GM19099 (cell line): ENCODE measurements at regions not wholly inside any gene's neighbourhood (a gene's known extent, or its start where the extent isn't known, plus 50 kb on each side); places are given as distances from the start of the nearest gene placed in this dataset.

Experiments
- POLR2A ChIP-seq: IDR thresholded peaks from 3 replicates; pipeline ENCODE4 v1.6.1; 2011; ENCODE audit warnings: low read depth; ENCODE audit not compliant: insufficient read length; ENCODE audit errors: extremely low read depth

DNA sequence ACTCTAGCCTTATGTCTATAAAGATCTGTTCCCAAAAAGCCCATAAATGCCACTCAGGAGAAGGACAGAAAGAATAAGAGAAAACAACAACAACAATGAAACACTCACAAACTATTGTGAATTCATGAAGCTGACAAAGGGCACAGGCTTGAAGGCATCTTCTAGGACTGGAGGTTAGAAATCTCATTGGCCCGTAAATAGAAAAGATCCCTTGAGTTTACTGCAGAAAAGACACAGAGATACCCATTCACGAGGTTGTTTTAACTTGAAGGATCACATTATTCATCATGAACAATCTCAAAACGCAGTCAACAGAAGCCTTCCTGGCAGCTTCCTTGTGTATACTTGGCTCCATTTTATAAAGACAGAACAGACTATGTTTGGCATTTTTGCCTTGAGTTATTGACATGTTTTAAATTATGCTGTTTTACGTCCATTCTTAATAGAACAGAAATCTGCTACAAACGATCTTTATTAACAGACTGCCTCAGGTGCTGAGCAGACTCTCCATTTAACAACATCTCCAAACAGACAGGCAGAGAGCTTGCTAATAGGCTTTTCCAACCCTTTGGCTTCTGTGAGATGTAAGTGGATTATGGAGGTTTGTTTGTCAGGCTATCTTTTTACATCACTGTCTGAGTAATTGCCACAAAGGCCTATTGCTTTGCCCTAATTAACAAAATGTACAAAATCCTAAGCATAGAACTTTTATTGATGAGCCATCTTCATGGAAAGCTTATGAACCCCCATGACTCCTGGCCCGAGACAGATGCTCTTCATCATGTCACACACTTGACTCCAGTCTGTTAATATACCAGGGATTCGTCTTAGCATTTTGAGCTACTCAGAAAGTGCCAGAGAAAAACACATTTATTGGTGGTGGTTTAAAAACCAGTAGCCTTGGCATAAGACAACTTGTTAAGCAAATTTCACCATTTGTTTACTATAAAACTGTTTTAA, 735.3 kb upstream of the ZNF608 start:
- no peak for TF ChIP-seq POLR2A

GRCh38 chr5:125483609-125484008, 737.2 kb upstream of the ZNF608 start:
- no peak for TF ChIP-seq POLR2A

DNA sequence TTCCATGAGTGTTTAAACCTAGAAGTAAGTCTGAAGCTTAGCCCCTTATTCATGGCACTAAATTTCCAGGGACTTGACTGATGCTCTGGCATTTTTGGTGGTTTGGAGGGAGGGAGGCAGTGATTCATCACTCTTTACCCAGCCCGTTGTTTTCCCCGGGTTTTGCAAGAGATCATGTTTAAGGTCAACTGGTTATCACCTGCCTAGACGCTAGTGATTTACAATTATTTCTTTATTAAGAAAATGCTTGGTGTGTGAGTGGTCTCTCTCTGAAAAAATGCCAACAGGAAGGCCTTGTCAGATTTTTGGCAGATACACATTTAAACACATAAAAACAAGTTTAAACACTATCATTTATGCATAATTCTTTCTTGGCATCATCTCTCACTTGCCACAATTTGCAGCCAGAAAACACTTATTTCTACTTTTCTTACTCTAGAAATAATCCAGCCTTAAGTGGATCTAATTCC, 737.9 kb upstream of the ZNF608 start:
- TF ChIP-seq POLR2A, result no peak

DNA sequence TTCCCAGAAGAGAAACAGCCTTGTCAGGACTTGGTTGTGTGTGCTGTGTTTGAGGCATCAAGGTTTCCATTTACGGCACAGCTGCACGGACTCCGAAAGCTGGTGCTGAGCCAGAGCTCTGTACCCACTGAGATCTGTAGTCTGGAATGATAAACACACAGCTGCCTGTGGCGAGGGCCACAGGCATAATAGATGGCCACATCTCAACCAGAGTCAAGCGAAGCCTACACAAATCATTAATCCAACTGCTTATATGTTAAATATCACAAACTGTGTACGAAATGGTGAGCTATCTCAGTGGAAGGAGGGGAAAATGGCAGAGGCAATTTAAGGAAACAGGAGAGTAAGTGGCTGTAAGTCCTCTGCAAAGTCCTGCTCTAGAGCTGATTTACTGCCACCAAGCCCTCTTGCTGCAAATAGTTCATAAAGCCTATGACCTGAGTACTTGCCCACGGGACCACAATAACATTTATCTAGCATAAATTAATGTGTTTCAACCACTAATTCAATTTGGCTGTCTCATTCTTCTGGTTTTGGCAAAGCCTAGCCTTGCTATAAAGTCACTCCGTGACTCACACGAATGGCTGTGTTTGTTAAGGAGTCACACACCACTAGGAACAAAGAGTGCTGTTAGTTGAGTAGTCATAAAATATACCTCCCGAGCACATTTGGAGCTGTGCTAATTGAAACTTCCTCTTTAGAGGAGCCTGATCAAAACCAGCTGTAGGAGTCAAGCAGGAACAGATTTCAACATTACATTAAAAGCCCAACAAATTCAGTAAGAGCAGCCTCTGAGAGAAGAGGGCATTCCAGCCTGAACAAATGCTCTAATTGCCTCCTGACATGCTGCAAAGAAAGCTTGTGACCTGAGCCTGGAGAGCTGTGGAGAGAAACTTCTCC, 738.6 kb upstream of the ZNF608 start:
- no peak for TF ChIP-seq POLR2A

- TF ChIP-seq POLR2A, result no peak
Observed at GRCh38 chr5:125485771-125486170, 739.3 kb upstream of the ZNF608 start.

DNA sequence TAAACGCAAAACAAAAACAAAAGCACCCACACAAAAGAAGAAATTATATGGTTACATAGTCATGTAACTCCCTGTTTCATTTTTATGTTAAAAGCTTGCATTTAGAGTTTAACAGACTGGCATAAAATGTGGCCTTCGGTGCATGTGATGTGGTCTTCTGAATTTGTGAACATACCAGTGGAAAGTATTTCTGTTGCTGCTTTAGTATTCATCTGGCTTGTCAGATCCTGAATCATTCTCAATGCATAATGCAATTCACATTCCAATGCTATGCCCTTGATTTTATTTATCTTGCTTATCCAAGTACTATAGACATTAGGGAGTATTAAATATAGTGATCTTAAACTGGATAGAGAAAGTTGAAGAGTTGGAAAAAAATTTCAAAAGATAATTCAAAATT, 740.2 kb upstream of the ZNF608 start:
- no peak for TF ChIP-seq POLR2A

DNA sequence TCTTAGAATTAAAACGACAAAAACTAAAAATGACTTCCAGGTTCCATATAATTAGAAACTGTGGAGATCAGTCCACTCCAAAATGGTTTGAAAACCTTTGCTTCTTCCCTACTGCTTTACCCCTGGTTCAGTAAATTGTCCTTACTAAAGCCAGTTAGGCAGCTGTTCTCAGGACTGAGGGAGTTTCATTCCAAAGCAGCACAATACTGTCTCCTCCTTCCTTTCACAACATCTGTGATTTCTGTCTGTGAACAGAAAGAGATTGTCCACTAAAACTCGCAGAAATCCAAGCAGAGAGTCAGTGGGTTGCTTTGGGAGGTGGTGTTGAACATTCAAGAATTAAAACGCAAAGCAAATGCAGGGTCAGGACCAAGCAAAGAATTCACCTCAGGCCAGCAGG, 740.8 kb upstream of the ZNF608 start:
- no peak for TF ChIP-seq POLR2A

DNA sequence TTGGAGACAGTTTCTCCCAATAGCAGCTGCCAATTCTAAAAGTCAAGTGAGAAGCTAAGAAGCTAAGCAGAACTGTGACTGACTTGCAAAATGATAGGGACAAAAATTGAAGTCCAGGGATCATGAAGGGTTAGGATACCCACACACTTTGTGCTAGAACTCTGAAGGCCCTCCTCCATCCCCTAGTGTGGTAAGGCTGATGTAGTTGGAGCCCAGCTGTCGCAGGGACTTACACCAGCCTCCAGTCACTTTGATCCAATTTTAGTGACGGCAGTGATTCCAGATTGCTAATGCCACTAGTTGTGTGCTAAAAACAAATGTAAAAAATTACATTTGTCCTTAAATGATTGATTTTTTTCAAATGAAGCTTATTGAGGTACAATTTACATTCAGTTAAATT, 742.7 kb upstream of the ZNF608 start:
- TF ChIP-seq POLR2A, result no peak

GRCh38 chr5:125491986-125492492, 745.6 kb upstream of the ZNF608 start:
- no peak for TF ChIP-seq POLR2A

DNA sequence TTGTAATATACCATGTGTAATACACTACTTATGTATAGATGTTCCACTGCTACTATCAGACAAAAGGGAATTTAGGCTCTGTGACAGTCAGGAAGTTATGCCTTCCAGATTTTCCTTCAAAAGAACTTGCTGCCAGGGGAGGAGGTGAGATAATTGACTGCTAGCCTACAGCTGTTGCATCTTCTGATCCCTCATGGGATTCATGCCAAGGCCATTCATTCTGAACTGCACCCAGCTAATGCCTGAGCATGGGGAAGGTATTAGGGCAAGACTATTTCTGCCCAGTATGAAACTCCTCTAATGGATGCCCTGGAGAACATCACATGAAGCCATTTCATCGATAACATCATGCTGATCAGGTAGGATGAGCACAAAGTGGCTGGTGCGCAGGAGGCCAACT, 746.5 kb upstream of the ZNF608 start:
- TF ChIP-seq POLR2A, result no peak

- TF ChIP-seq POLR2A, result no peak
Observed at GRCh38 chr5:125496393-125496792, 750.0 kb upstream of the ZNF608 start.

DNA sequence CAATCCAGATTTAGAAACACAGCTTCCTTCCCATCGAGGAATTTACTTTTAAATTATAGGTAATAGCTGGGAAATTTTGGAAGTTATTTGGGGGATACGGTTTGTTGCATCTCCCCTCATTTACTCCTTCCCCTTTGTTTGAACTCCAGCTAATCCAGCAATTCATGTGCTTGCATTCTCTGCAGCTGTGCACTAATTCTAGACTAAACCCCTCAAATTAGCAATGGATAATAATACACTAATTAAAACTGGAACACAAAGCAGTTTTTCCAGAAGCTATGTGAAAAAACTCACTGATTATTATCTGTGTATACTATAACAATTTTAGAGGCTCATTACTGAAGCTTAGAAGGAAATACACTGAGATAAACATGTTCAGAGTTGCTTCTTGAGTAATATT, 751.2 kb upstream of the ZNF608 start:
- no peak for TF ChIP-seq POLR2A

DNA sequence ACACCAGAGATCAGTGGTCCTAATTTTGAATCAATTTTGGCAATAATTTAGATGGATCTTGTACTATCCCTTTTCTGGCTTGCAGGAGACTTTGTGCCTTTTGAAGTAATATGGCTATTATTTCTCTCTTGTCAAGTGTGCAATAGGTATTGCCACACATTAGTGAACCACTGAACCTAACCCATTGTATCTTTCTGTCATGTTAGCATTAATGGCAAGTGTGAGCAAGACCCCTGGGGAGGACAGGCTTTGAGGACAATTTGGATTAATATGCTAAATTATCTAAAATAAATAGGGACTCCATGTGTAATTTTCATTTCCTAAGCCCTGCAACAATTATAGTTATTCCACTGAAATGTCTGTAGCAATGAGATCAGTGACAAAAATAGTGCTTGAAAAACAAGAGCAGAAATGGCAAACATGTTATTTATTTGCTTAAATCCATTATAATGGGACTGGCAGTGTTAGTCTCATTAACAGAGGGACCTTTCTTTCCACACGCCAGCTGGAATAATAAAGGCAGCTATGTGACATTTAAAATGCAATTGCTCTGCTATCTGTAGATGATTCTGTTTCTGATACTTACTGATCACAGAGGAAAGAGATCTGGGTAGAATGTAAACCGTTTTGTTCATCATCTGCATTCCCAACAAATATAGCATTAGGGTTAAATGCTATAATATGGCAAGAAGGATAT, 753.3 kb upstream of the ZNF608 start:
- no peak for TF ChIP-seq POLR2A

DNA sequence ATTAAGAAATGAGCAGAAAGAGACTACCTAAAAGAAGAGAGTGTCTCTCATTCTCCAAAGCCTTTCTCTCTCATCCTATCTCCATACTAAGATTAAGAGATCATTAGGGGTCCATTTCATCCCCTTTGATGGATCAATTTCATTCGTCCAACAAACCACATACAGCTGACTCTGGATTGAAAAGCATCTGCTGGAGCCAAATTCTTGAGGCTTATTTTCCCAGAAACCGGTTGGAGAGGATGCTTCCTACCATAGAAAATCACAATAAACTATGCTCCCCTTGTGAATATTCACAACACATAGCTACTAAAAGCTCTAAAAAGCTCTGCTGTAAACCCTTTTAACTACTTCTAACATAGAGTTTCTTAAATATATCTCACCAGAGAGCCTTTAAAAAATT, 755.0 kb upstream of the ZNF608 start:
- TF ChIP-seq POLR2A, result no peak

- TF ChIP-seq POLR2A, result no peak
Observed at GRCh38 chr5:125503946-125504345, 757.5 kb upstream of the ZNF608 start.
